ENCODE measurements at regions not wholly inside any gene's neighbourhood (a gene's known extent, or its start where the extent isn't known, plus 50 kb on each side); places are given as distances from the start of the nearest gene placed in this dataset.

- peak; percentile 83 for DNase-seq
- no peaks in the 10 kb centered on the region for H3K27me3 ChIP-seq (replicated peaks)
- no peak overlapping the region for H3K27ac ChIP-seq
- no peak overlapping the region for H3K4me3 ChIP-seq (ENCODE audit: low read depth, low read length)
- in situ Hi-C loops (cut with HindIII; ENCODE audit: low pct_ligation_motif_present, low sequenced_read_pairs) = no loop called here
- TF ChIP-seq CTCF (IDR thresholded peaks at IDR 0.05; ENCODE audit: low read depth, low read length, missing control alignments) = no peak
- no peaks in the 10 kb centered on the region for H3K36me3 ChIP-seq (replicated peaks)
Measured at GRCh38 chr10:44180321-44181168, 204.4 kb downstream of the CXCL12 start.

GRCh38 chr10:44178856-44179255, 206.0 kb downstream of the CXCL12 start:
- TF ChIP-seq CTCF (IDR thresholded peaks at IDR 0.05; ENCODE audit: low read depth, low read length, missing control alignments) = no peak
- H3K27me3 ChIP-seq (replicated peaks) = no peaks in the 10 kb centered on the region
- no peak overlapping the region for H3K27ac ChIP-seq
- in situ Hi-C loops (cut with HindIII; ENCODE audit: low pct_ligation_motif_present, low sequenced_read_pairs) = no loop called here
- no peak overlapping the region for H3K4me3 ChIP-seq (ENCODE audit: low read depth, low read length)
- no peaks in the 10 kb centered on the region for H3K36me3 ChIP-seq (replicated peaks)
- DNase-seq = no peak

- H3K27ac ChIP-seq = no peak overlapping the region
- no peaks in the 10 kb centered on the region for H3K36me3 ChIP-seq (replicated peaks)
- in situ Hi-C loops (cut with HindIII; ENCODE audit: low pct_ligation_motif_present, low sequenced_read_pairs) = no loop called here
- no peaks in the 10 kb centered on the region for H3K27me3 ChIP-seq (replicated peaks)
- no peak for TF ChIP-seq CTCF (IDR thresholded peaks at IDR 0.05; ENCODE audit: low read depth, low read length, missing control alignments)
- H3K4me3 ChIP-seq (ENCODE audit: low read depth, low read length) = no peak overlapping the region
- no peak for DNase-seq
Measured at GRCh38 chr10:44178281-44178680, 206.6 kb downstream of the CXCL12 start.

GRCh38 chr10:44177610-44178009, 207.3 kb downstream of the CXCL12 start:
- no peak for DNase-seq
- Histone ChIP-seq H3K27ac (no peak overlapping the region), H3K36me3 (replicated peaks) (no peaks in the 10 kb centered on the region), H3K27me3 (replicated peaks) (no peaks in the 10 kb centered on the region), H3K4me3 (ENCODE audit: low read depth, low read length) (no peak overlapping the region)
- no peak for TF ChIP-seq CTCF (IDR thresholded peaks at IDR 0.05; ENCODE audit: low read depth, low read length, missing control alignments)
- in situ Hi-C loops (cut with HindIII; ENCODE audit: low pct_ligation_motif_present, low sequenced_read_pairs) = no loop called here

- no peak for TF ChIP-seq CTCF (IDR thresholded peaks at IDR 0.05; ENCODE audit: low read depth, low read length, missing control alignments)
- no peaks in the 10 kb centered on the region for H3K27me3 ChIP-seq (replicated peaks)
- in situ Hi-C loops (cut with HindIII; ENCODE audit: low pct_ligation_motif_present, low sequenced_read_pairs) = no loop called here
- no peaks in the 10 kb centered on the region for H3K36me3 ChIP-seq (replicated peaks)
- DNase-seq = no peak
- no peak overlapping the region for H3K27ac ChIP-seq
- no peak overlapping the region for H3K4me3 ChIP-seq (ENCODE audit: low read depth, low read length)
Measured at GRCh38 chr10:44176311-44176710, 208.6 kb downstream of the CXCL12 start.

- TF ChIP-seq CTCF (IDR thresholded peaks at IDR 0.05; ENCODE audit: low read depth, low read length, missing control alignments) = no peak
- no peak overlapping the region for H3K27ac ChIP-seq
Measured at GRCh38 chr10:44173608-44173894, 211.3 kb downstream of the CXCL12 start.

More at GRCh38 chr10:44173608-44173894, 211.3 kb downstream of the CXCL12 start:
- H3K36me3 ChIP-seq (replicated peaks) = no peaks in the 10 kb centered on the region
- H3K4me3 ChIP-seq (ENCODE audit: low read depth, low read length) = no peak overlapping the region
- no peaks in the 10 kb centered on the region for H3K27me3 ChIP-seq (replicated peaks)
- in situ Hi-C loops (cut with HindIII; ENCODE audit: low pct_ligation_motif_present, low sequenced_read_pairs) = no loop called here
- no peak for DNase-seq

Data from brain microvascular endothelial cell (primary cell).